BLaER1 (cell line): ENCODE measurements at regions not wholly inside any gene's neighbourhood (a gene's known extent, or its start where the extent isn't known, plus 50 kb on each side); places are given as distances from the start of the nearest gene placed in this dataset.

Experiments used
- H3K27ac ChIP-seq: shearing (Covaris generic); formaldehyde crosslinking; 2 replicates; pipeline ENCODE4 v1.8.1; 2022
- H3K27me3 ChIP-seq: shearing (Covaris generic); formaldehyde crosslinking; 2 replicates; pipeline ENCODE4 v1.8.1; 2022
- H3K36me3 ChIP-seq: shearing (Covaris generic); formaldehyde crosslinking; 2 replicates; pipeline ENCODE4 v1.8.1; 2022
- H3K4me1 ChIP-seq: shearing (Covaris generic); formaldehyde crosslinking; 2 replicates; pipeline ENCODE4 v1.8.1; 2022
- H3K4me2 ChIP-seq: shearing (Covaris generic); formaldehyde crosslinking; 2 replicates; pipeline ENCODE4 v1.8.1; 2022
- H3K4me3 ChIP-seq: shearing (Covaris generic); formaldehyde crosslinking; 2 replicates; pipeline ENCODE4 v1.8.1; 2022
- H3K9ac ChIP-seq: shearing (Covaris generic); formaldehyde crosslinking; 2 replicates; pipeline ENCODE4 v1.8.1; 2022
- H3K9me3 ChIP-seq: shearing (Covaris generic); formaldehyde crosslinking; 2 replicates; pipeline ENCODE4 v1.8.1; 2022
- H4K20me1 ChIP-seq: shearing (Covaris generic); formaldehyde crosslinking; 2 replicates; pipeline ENCODE4 v1.8.1; 2022
- Cebpa-rat ChIP-seq: shearing (Covaris generic); IDR thresholded peaks from 2 replicates; pipeline ENCODE4 v1.8.1; 2022

DNA sequence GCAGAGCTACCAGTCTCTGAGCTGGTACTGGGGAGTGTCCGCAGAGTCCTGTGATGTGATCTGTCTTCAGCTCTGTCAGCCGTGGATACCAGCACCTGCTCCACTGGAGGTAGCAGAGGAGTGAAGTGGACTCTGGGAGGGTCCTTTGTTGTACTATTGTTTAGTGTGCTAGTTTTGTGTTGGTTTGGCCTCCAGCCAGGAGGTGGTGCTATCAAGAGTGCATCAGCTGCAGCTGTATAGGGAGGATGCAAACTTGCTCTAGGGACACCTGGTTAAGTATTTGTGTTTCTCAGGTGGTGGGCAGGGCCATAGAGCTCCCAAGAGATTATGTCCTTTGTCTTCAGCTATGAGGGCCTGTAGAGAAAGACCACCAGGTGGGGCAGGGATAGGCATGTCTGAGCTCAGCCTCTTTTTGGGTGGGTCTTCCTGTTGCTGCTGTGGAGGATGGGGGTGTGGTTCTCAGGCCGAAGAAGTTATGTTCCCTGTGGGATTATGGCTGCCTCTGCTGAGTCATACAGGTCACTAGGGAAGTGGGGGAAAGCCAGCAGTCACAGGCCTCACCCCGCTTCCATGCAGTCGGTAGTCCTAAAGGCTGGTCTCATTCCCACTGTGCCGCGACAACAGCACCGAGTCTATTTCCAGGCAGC lies 443.2 kb upstream of the TBL1XR1 start:
- H3K27ac ChIP-seq = peak overlapping the region; percentile 82
- H4K20me1 ChIP-seq = no peaks in the 10 kb centered on the region
- no peaks in the 10 kb centered on the region for H3K27me3 ChIP-seq
- TF ChIP-seq Cebpa-rat = no peak
- H3K4me1 ChIP-seq = peaks cover 53% of the 10 kb centered on the region
- peaks cover 55% of the 10 kb centered on the region for H3K9me3 ChIP-seq
- no peak overlapping the region for H3K9ac ChIP-seq
- H3K36me3 ChIP-seq = peaks cover 3% of the 10 kb centered on the region; the same call in 1 of the 2 replicates
- H3K4me2 ChIP-seq = peak overlapping the region; percentile 91
- peak overlapping the region; percentile 27; the same call in 1 of the 2 replicates for H3K4me3 ChIP-seq

DNA sequence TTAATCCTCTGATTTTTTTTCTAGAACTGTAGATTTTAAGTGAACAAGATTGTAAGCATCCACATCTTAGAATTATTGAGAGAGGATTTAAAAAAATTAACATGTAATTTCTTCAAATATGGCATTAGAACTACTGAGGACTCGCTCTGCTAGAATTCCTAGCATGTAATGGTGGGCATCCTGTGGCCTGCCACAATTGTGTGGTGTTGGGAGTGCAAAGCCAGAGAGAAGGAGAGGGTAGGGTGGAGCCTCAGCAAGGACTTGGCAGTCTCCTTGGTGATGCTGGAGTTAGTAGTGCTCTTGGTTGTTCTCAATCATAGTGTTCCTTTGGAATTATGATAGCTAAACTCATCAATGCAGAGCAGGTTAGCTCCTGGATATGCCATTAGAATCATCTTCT lies 443.9 kb upstream of the TBL1XR1 start:
- TF ChIP-seq Cebpa-rat = no peak
- peak overlapping the region; percentile 27; the same call in 1 of the 2 replicates for H3K4me3 ChIP-seq
- peak overlapping the region; percentile 67 for H3K9ac ChIP-seq
- H3K36me3 ChIP-seq = peaks cover 3% of the 10 kb centered on the region; the same call in 1 of the 2 replicates
- H3K27ac ChIP-seq = peak overlapping the region; percentile 82
- H3K4me2 ChIP-seq = peak overlapping the region; percentile 91
- H3K27me3 ChIP-seq = no peaks in the 10 kb centered on the region
- H4K20me1 ChIP-seq = no peaks in the 10 kb centered on the region
- peaks cover 61% of the 10 kb centered on the region for H3K4me1 ChIP-seq
- H3K9me3 ChIP-seq = peaks cover 47% of the 10 kb centered on the region

DNA sequence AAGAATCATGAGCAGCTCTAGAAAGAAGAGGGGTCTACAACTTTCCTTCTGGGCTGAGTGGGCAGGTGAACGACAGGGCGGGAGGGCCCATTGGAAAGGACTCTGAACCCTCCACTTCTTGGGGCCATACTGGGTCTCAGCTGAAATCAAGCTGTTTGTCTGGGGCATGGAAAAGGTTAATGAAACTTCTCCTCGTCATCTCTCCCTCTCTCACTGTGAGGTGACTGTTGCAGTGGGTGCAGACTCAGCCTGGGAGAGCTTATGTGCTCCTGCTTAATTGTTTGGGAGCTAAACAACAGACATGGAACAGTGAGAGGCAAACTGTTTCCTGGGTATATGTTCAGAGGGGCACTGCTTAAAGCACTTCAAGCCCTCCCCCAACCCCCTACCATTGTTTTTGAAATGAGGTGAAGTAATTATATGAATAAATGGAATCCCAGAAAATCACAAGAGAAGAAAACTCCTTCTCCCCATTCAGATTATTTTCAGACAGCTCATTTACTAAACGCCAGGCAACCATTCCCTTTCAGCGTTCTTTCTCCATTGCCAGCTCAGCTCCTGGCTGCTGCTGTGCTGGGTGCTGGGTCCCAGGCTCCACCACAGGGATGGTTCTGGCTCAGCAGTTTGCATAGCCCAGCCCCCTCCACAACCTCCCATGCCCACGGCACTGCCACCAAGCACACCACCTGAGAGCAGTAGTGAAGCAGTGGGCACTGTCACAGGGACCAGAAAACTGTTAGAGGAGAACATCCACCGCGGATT lies 444.9 kb upstream of the TBL1XR1 start:
- H3K9me3 ChIP-seq = peaks cover 38% of the 10 kb centered on the region
- peaks cover 71% of the 10 kb centered on the region for H3K4me1 ChIP-seq
- no peaks in the 10 kb centered on the region for H3K27me3 ChIP-seq
- peak overlapping the region; percentile 48 for H3K4me3 ChIP-seq
- no peaks in the 10 kb centered on the region for H4K20me1 ChIP-seq
- peaks cover 3% of the 10 kb centered on the region; the same call in 1 of the 2 replicates for H3K36me3 ChIP-seq
- no peak for TF ChIP-seq Cebpa-rat
- H3K27ac ChIP-seq = peak overlapping the region; percentile 82
- peak overlapping the region; percentile 91 for H3K4me2 ChIP-seq
- peak overlapping the region; percentile 67 for H3K9ac ChIP-seq

DNA sequence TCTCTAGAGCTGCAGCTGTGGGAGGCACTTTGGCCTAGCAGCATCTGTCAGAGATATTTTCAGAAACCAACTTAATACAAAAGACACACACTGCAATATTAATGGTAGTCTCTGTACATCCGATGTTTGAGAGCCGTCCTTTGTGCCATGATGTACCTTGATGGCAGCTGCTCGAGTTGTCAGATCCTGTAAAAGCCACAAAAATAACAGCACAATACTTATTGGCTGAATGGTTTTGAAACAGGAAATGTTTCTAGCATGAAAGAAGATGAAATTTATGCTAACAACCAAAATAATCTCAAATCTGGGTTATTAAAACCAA lies 445.5 kb upstream of the TBL1XR1 start:
- Histone ChIP-seq H3K36me3 (peaks cover 3% of the 10 kb centered on the region; the same call in 1 of the 2 replicates), H4K20me1 (no peaks in the 10 kb centered on the region), H3K4me2 (peak overlapping the region; percentile 91), H3K27ac (peak overlapping the region; percentile 82), H3K9me3 (peaks cover 32% of the 10 kb centered on the region), H3K27me3 (no peaks in the 10 kb centered on the region), H3K9ac (peak overlapping the region; percentile 67), H3K4me3 (peak overlapping the region; percentile 48), H3K4me1 (peaks cover 76% of the 10 kb centered on the region)
- no peak for TF ChIP-seq Cebpa-rat

GRCh38 chr3:177646749-177647148 lies 449.5 kb upstream of the TBL1XR1 start:
- no peak for TF ChIP-seq Cebpa-rat
- Histone ChIP-seq H3K36me3 (no peaks in the 10 kb centered on the region; the same call in 1 of the 2 replicates), H3K4me3 (peak overlapping the region; percentile 32; the same call in 1 of the 2 replicates), H3K4me1 (peaks cover 67% of the 10 kb centered on the region), H3K27ac (peak overlapping the region; percentile 78), H3K9me3 (peaks cover 23% of the 10 kb centered on the region), H3K4me2 (peak overlapping the region; percentile 78), H4K20me1 (no peaks in the 10 kb centered on the region), H3K27me3 (no peaks in the 10 kb centered on the region), H3K9ac (no peak overlapping the region)

GRCh38 chr3:177647341-177647740 lies 450.1 kb upstream of the TBL1XR1 start:
- Histone ChIP-seq H3K4me3 (peak overlapping the region; percentile 32), H3K27me3 (no peaks in the 10 kb centered on the region), H3K9ac (peak overlapping the region; percentile 64), H3K4me2 (peak overlapping the region; percentile 78), H3K9me3 (peaks cover 28% of the 10 kb centered on the region), H4K20me1 (no peaks in the 10 kb centered on the region), H3K27ac (peak overlapping the region; percentile 78), H3K36me3 (no peaks in the 10 kb centered on the region; the same call in 1 of the 2 replicates), H3K4me1 (peaks cover 61% of the 10 kb centered on the region)
- TF ChIP-seq Cebpa-rat = no peak

- TF ChIP-seq Cebpa-rat = no peak
These were observed 450.6 kb upstream of the TBL1XR1 start for GRCh38 chr3:177647876-177648275.

GRCh38 chr3:177652556-177653291 lies 455.4 kb upstream of the TBL1XR1 start:
- Histone ChIP-seq H4K20me1 (no peaks in the 10 kb centered on the region), H3K4me2 (no peak overlapping the region), H3K4me3 (no peak overlapping the region), H3K27me3 (no peaks in the 10 kb centered on the region), H3K9ac (no peak overlapping the region), H3K27ac (no peak overlapping the region), H3K9me3 (peaks cover 78% of the 10 kb centered on the region), H3K36me3 (peaks cover 27% of the 10 kb centered on the region), H3K4me1 (peaks cover 11% of the 10 kb centered on the region)
- no peak for TF ChIP-seq Cebpa-rat

More at GRCh38 chr3:177647876-177648275, 450.6 kb upstream of the TBL1XR1 start:
- H3K4me1 ChIP-seq = peaks cover 56% of the 10 kb centered on the region
- H3K27ac ChIP-seq = peak overlapping the region; percentile 78
- H3K4me2 ChIP-seq = peak overlapping the region; percentile 78
- H3K4me3 ChIP-seq = peak overlapping the region; percentile 32
- H3K9ac ChIP-seq = peak overlapping the region; percentile 64
- no peaks in the 10 kb centered on the region for H3K27me3 ChIP-seq
- H3K9me3 ChIP-seq = peaks cover 33% of the 10 kb centered on the region
- H3K36me3 ChIP-seq = peaks cover 2% of the 10 kb centered on the region
- no peaks in the 10 kb centered on the region for H4K20me1 ChIP-seq

- Histone ChIP-seq H3K4me2 (no peak overlapping the region), H4K20me1 (no peaks in the 10 kb centered on the region), H3K36me3 (peaks cover 27% of the 10 kb centered on the region), H3K9ac (no peak overlapping the region), H3K9me3 (peaks cover 69% of the 10 kb centered on the region), H3K4me1 (peaks cover 11% of the 10 kb centered on the region; the same call in 1 of the 2 replicates), H3K27ac (no peak overlapping the region), H3K4me3 (no peak overlapping the region), H3K27me3 (no peaks in the 10 kb centered on the region)
- TF ChIP-seq Cebpa-rat = no peak
These were observed 460.0 kb upstream of the TBL1XR1 start for GRCh38 chr3:177657243-177657642.
